ENCODE measurements at regions not wholly inside any gene's neighbourhood (a gene's known extent, or its start where the extent isn't known, plus 50 kb on each side); places are given as distances from the start of the nearest gene placed in this dataset.

DNA sequence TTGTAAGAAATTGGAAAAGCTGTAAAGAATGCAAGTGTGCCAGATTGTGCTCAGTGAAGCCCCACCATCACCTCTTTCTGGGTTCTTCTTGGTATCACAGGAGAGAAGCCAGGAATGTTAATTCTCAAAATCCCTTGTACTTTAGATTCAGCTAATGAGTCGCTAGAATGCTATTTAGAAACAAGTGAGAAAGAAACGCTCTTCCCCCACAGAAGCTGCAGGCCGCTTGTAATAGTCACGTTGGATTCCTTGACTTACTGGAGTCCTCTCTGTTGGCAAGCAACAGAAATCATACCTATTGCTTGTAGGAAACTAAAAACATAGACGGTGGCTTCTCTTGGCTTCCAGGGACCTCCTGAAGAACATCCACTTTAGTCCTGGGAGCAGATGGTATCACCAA is 375.6 kb upstream of the LRATD1 start:
- intact Hi-C loops (cut with DNase I; ENCODE audit: low total_unique reads): no loop called here
- no peaks in the 10 kb centered on the region for H3K36me3 ChIP-seq
- H3K9me3 ChIP-seq: no peaks in the 10 kb centered on the region
- DNase-seq: no peak
- no peaks in the 10 kb centered on the region for H3K27me3 ChIP-seq
- H3K4me1 ChIP-seq: no peaks in the 10 kb centered on the region
- H3K4me3 ChIP-seq: no peak overlapping the region
- H3K27ac ChIP-seq: no peak overlapping the region
- TF ChIP-seq, protein P1, sequence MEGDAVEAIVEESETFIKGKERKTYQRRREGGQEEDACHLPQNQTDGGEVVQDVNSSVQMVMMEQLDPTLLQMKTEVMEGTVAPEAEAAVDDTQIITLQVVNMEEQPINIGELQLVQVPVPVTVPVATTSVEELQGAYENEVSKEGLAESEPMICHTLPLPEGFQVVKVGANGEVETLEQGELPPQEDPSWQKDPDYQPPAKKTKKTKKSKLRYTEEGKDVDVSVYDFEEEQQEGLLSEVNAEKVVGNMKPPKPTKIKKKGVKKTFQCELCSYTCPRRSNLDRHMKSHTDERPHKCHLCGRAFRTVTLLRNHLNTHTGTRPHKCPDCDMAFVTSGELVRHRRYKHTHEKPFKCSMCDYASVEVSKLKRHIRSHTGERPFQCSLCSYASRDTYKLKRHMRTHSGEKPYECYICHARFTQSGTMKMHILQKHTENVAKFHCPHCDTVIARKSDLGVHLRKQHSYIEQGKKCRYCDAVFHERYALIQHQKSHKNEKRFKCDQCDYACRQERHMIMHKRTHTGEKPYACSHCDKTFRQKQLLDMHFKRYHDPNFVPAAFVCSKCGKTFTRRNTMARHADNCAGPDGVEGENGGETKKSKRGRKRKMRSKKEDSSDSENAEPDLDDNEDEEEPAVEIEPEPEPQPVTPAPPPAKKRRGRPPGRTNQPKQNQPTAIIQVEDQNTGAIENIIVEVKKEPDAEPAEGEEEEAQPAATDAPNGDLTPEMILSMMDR (IDR thresholded peaks at IDR 0.05): no peak

DNA sequence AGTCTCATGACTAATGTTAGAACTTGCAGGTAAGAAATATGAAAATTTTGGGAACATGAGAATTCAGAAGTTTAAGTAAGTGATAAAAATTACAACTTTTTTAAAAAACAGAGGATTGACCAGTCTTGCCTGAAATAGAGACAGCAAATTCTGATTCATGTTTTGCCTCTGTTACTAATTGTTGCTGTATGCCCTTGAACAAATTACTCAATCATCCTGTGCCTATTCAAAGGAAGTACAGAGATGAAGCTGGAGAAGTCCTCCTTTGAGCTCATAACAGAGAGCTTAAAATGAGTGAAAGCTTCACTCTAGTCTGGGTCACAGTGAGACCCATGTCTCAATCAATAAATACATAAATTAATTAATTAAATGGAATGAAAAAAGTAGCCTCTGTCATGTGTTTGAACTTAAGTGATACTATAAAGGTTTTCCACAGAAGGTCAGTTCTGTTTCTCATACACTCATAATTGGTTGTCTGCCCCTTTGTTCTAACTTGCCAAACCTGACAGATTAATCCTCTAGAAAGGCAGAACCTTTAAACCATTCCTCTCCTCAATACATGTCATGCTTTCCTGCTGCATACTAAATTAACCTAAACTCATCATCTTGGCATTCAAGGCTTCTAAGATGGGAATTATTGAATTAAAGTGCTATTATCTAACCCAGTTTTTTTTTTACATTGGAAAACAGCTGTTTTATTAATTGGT is 374.6 kb upstream of the LRATD1 start:
- intact Hi-C loops (cut with DNase I; ENCODE audit: low total_unique reads): no loop called here
- TF ChIP-seq, protein P1 (IDR thresholded peaks at IDR 0.05): no peak
- H3K27me3 ChIP-seq: no peaks in the 10 kb centered on the region

DNA sequence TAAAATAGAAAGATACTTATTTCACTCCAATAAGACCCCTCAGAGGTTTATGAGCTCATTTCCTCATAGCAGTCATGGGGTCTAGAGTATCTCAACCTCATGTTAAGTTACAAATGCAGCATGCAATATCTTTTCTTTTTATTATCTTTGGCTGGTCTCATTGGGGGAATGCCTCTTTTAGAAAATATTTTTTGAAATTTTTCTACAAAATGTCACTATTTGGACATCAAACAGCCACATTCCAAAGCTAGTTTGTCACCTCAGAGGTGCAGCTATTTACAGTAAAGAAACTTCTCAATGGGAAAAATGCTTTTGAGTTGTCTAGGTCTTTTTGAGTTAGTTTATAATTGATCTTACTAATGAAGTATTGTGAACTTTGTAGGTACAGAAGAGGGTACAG is 370.7 kb upstream of the LRATD1 start:
- H3K4me3 ChIP-seq: no peak overlapping the region
- H3K4me1 ChIP-seq: no peaks in the 10 kb centered on the region
- DNase-seq: no peak
- no peaks in the 10 kb centered on the region for H3K27me3 ChIP-seq
- H3K36me3 ChIP-seq: no peaks in the 10 kb centered on the region
- no peaks in the 10 kb centered on the region for H3K9me3 ChIP-seq
- intact Hi-C loops (cut with DNase I; ENCODE audit: low total_unique reads): no loop called here
- no peak overlapping the region for H3K27ac ChIP-seq
- TF ChIP-seq, protein P1 (IDR thresholded peaks at IDR 0.05): no peak

More for the DNA sequence above, 374.6 kb upstream of the LRATD1 start:
- H3K4me3 ChIP-seq: no peak overlapping the region
- no peaks in the 10 kb centered on the region for H3K36me3 ChIP-seq
- no peaks in the 10 kb centered on the region for H3K4me1 ChIP-seq
- no peak overlapping the region for H3K27ac ChIP-seq
- no peak for DNase-seq
- H3K9me3 ChIP-seq: no peaks in the 10 kb centered on the region

DNA sequence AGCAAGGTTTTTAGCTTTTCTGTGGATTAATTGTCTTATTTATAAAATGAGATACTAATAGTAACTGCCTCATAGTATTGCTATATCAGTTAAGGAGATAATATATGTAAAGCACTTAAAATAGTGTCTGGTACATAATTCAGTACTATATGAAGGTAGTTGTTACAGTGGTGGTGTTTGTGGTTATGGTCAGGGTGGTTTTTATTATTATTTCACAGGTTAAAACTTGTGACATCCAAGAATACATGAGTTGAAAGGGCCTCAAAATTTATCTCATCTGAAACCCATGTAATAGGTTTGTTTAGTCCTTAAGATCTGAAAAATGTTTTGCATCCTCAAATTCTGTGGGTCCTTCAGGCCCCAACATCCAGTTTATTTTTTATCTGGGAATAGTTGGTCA is 369.5 kb upstream of the LRATD1 start:
- TF ChIP-seq, protein P1 (IDR thresholded peaks at IDR 0.05): no peak

DNA sequence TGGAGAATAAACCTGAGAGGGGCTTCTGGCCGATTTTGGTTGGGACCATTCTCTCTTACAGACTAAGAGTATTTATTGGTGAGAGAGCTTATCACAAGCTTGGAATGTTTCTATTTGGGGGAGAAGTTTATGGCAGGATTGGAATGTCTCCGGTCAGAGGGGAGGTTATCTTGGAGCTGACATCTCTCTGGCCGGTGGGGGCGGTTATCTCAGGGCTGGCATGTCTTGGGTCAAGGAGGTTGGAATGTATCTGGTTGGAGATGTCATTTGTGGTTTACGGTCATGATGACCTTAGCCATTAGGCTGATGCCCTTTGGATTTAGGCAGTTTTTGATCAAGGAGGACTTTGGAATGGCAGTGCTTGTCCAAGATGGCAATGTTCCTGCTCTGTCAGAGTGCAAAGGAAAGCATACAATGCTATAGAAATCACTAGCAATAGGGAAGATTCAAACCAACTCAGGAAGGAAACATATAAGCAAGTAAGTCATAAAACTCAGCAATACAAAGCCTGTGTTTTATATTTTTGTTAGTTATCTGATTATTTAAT is 362.4 kb upstream of the LRATD1 start:
- intact Hi-C loops (cut with DNase I; ENCODE audit: low total_unique reads): no loop called here
- TF ChIP-seq, protein P1 (IDR thresholded peaks at IDR 0.05): no peak
- no peaks in the 10 kb centered on the region for H3K36me3 ChIP-seq

More for the DNA sequence above, 369.5 kb upstream of the LRATD1 start:
- H3K9me3 ChIP-seq: no peaks in the 10 kb centered on the region
- no peak overlapping the region for H3K4me3 ChIP-seq
- intact Hi-C loops (cut with DNase I; ENCODE audit: low total_unique reads): no loop called here
- H3K36me3 ChIP-seq: no peaks in the 10 kb centered on the region
- H3K4me1 ChIP-seq: no peaks in the 10 kb centered on the region
- H3K27ac ChIP-seq: no peak overlapping the region
- no peak for DNase-seq
- no peaks in the 10 kb centered on the region for H3K27me3 ChIP-seq

More for the DNA sequence above, 362.4 kb upstream of the LRATD1 start:
- no peaks in the 10 kb centered on the region for H3K9me3 ChIP-seq
- H3K4me1 ChIP-seq: no peaks in the 10 kb centered on the region
- H3K27ac ChIP-seq: no peak overlapping the region
- DNase-seq: no peak
- H3K27me3 ChIP-seq: no peaks in the 10 kb centered on the region
- no peak overlapping the region for H3K4me3 ChIP-seq

Data from tibial artery (tissue), 4 donors.